GM18858 (cell line): ENCODE measurements at regions not wholly inside any gene's neighbourhood (a gene's known extent, or its start where the extent isn't known, plus 50 kb on each side); places are given as distances from the start of the nearest gene placed in this dataset.

Experiments
- ATAC-seq: cut with Tn5 transposase; IDR thresholded peaks from one replicate; pipeline ENCODE4 v1.9.1; 2021; ENCODE audit not compliant: unreplicated experiment

DNA sequence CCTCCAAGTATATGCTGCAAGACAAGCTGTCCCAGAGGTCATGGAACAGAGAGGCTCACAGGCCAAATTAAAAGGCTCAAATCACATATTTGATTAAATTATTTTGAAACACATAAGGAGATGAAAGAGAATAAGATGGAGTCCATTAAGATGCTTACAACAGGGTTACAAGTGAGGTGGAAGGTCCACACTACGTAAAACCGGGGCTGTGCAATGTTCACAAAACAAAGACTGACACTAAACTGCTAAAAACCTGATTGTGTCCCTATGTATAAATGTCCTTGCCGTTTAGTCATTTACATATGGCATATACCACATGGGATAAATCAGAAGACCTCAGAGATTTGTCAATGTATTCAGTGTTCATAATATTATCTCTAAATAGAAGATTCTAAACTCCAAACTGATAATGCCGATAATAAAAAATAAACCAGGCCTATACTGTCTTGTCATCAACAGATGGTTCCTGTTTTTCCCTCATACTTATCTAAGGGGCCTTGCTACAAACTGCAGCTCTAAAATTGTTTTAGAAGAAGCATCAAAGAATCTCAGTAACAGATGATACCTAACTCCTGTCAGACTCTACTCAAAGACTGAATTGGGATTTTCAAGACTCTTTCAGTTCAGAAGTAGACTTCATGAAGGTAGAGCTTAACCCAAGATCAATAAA is 51.8 kb upstream of the RIPOR2 start:
- no peak for ATAC-seq

DNA sequence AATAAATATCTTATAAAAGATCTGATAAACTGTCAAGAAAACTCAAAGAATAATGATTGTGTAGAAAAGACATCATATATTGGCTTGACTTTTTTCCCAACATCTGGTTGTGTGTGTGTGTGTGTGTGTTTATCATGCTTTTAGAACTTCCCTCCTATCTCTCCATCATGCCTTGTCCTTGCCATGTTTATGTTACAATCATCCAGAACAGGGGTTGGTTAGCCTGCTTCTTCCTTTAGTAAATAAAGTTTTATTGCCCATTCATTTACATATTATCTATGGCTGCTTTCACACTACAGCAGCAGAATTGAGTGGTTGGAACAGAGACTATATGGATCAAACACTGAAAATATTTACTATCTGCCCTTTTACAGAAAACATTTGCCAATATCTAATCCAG is 52.8 kb upstream of the RIPOR2 start:
- no peak for ATAC-seq

DNA sequence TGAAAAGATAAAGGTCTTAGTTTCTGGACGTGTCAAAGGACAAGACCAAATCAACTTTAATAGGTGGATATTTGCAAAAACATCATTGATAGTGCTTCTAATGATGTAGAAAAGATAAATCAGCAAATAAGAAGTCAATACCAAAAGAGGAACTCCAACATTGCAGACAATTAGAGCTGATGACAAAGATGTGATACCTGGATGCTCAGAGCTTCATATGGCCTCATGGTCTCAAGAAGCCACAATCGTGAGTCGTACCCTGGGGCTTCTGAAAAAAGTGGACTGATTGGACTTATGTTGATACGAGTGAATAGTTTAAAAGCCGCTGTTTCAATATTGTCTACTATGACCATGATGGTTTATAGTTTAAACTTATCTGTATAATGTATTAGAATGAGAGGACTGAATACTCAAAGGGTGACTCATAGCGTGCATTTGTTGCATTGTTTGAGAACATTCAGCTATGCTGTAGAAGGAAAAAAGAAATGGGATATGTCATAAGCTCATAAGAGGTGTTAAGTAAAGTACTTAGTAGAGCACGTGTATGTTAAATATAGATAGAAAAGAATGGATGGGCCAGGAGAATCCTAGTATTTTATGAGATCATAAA is 54.6 kb upstream of the RIPOR2 start:
- ATAC-seq: no peak

DNA sequence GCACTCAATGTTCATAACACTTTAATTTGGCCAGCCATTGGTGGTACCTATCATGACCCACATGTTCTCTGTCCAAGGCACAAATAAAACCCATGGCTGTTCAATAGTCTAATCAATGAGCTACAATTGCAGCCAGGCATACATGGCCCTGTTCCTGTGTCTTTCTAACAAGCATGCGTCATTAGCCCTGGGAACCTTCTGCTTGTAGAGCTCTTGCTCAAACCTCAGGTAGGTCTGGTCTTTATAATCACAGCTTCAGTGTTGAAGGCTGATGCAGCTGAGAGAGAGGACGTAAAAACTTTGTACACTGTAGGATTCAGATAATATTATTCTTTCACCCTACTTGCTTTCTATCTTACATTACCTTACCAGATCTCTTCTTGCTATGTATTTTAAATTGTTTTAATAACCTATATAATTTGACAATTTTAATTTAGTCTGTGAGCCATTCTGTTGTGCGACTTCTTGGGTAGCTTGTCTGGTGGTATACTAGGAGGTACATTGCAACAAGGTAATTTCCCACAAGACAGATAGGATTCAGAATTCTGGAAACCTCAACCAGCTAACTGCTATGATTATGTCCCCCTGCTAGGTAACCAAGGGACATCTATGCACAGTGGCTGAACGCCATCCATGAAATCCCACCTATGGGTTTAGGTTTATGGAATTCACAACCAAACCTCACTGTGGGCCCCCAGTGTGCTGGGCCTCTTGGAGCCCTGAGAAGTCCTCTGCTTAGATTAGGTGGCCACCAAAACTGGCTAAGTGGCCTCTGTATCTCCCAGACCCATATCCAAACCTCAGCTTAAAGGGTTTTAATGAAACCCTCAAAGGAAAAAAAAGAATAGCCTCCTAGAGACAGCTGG is 55.4 kb upstream of the RIPOR2 start:
- ATAC-seq: no peak

DNA sequence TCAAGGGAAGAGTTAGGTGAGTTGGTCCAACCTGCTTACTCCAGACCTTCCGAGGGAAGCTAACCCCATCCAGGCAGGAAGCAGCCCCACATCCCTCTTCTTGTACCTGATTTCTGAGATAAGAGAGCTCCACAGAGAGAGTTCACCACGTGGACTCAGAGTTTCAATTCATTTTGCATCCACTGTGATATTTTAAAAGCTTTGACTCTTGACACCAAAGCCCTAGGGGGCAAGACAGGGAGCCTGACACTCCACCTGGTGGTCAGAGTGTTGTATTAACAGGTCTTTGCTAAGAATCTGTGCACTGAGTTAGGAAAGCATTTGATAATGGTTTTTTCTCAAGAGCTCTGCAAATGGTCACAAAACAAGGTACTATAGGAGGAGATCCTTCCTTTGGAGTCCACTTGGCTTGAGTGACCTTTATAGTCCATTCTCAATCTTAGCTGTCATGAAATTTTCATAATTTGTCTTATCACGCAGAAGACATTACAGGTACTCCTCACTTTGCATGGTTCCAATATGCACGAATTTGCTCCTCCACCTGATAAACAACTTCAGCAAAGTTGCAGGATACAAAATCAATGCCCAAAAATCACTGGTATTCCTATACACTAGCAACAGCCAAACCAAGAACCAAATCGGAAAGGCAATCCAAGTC is 56.2 kb upstream of the RIPOR2 start:
- ATAC-seq: peak; percentile 91

DNA sequence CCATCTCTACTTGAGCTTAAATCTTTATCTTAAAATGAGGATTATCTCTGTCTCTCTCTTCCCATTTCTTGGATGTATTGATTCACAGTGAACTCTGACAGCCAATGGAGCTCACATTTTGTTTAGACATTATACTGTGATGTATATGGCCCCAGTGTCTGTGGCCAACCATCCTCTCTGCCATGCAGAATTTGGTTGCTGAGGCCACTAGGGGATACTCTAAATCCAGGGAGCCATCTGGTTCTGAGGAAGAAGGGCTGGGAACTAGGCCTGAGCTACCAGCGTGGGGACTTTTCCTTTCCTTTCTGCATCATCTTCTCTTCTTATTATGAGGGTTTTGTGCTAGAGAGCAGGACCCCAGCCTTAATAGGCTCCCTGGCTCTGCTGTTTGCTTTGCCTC is 59.1 kb upstream of the RIPOR2 start:
- ATAC-seq: no peak

DNA sequence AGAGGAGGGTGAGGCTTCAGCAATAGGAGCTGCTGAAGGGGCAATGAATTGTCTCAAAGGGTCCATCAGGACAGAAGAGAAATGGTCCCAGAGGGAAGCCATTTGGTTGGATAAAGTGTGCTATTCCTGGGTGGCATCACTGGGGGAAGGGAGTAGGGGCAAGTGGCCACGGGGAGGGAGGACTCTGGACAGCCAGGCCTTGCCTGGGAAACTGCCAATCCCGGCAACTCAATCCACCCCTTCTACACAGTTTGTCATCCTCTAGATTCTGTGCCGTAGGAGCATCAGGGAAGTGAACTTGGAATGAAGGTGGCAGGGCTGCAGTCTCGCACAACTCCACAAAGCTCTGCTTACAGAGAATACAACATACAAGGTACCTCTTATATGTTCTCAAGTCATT is 59.5 kb upstream of the RIPOR2 start:
- ATAC-seq: no peak

DNA sequence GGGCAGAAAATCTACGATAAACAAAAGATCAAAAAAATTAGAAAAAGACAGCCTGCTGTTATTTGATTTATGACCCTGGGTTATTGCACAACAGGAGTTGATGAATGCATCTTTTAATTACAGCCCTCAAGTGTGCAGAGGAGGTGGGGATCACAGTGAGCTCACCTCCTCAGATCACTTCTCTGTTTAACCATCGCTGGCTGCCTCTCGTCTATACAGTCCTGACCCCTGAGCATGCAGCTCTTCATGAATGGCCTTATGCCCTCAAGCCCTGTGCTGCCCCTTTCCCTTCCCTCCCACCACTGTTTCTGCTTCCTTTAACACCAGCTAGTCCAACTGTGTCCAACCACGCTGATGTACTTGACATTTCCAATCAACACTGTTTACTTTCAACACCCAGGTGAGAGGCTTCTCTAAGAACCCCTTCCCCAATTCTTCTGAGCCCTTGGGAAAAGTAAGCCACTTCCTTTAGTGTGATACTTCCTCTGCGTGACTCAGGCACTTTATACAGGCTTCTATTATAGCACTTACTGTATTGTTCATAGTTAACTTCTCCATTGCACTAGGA is 60.6 kb upstream of the RIPOR2 start:
- no peak for ATAC-seq

DNA sequence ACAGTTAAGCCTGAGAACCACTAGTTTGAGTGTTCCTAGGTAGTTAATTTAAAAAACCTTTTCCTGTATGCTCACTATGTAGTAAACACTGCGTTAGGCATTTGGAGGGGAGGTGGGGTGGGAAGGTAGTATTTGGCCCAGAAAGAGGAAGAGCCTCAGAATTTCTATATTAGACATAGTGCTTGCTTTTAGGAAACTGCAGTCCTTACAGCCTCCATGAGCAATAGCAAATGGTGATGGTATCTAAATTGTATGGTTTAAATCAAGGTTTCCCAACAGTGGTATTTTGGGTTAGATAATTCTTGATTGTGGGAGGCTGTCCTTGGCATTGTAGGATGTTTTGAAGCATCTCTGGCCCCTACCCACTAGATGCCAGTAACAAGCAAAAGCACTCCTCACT is 61.5 kb upstream of the RIPOR2 start:
- ATAC-seq: no peak

DNA sequence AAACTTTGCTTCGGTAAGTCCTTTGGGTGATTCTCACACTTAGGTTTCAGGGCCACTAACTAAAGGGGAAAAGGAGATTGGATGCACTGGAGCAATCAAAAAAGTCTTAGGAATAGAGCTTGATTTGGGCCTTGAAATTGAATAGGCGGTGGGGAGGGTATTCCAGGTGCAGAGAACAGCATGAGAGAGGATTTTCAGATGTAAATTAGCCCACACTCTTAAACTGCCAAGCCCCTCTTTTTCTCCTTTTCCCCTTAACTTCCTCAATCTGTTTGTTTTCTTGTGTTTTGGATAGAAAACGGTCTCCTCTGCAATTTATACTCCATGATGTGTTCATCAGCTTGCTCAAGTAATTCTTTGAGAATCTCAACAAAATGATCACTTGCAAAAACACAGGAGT is 62.1 kb upstream of the RIPOR2 start:
- no peak for ATAC-seq

DNA sequence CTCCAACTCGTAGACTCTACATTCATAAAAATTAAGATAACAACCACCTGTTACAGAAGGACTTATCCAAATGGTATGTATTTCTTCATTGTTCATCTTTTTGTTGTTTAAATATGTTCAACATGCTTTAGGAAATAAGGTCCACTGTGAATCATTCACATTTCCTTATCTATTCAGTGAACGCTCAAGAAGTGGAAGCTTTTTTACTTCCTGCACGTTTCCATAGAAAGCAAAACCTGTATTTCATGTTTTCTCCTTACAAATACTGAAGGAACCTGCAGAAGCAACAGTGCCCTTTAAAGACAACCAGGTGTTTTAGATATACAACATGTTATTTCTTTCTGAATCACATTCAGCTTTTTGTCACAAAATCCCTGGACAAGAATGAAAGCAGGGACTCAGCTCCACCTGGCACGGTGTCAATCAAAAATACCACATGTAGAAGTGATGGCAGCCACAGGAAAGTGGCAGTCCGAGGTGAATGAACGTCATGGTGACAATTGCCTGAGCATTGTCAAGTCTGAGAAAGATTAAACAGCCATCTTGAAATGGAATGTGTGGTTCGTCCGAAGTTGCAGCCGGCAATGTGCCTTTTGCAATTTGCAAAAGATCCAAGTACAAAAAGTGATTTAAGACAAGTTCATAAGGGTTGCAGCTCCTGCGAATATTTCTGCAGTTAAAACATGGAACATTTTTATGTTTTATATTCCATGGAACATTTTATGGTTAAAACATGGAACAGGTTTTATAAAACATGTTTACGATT is 66.7 kb upstream of the RIPOR2 start:
- ATAC-seq: no peak

DNA sequence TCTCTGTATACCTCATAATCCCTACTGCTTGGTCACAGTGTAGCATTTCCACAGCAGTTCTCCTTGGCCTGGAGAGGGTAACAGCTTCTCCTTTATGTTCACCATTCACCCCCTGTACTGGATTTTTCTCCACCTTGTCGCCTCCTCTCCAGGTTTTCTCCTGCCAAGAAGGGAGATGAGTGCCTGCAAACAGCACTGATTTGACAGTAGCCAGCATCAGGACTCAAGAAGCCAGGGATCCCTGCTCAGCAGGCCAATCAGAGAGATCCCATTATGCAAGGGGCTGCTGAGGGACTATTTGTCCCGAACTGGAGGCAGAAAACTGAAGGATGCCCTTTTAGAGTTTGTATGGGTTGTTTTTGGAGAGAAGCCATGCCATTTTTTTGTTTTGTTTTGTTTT is 68.6 kb upstream of the RIPOR2 start:
- ATAC-seq: no peak

DNA sequence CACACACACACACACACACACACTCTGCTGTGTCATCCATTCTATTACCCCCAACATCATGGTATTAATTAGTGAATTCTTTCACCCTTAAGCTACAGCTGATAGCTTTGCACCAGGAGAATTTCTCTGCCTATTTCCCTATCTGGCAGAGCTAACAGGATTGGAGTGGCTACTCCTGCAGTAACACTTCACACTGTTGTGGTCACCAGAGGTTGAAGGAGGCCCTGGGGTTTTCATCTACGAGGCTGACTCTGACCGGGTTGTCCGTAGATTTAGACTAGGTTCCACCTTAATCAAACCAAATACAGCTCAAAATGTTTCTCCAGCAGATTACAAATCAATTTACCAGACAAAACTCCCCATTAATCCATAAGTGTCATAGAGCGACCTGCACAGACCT is 69.2 kb upstream of the RIPOR2 start:
- no peak for ATAC-seq

DNA sequence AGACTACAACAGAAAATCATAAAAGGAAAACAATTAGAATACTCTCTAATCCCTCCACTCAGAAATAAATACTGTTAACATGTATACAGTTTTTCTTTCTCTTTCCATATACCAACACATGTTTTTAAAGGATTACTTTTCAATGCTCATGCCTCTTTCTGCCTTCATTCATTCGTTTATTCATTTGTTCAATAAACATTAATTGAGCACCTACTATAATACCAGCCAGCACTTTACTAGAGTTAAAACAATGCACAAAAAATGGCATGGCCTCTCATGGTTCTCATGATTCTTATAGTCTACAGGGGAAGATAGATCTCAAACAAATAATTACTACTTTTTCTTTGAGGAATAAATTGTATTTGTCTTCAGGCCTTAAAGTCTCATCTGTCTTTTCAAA is 70.3 kb upstream of the RIPOR2 start:
- no peak for ATAC-seq

DNA sequence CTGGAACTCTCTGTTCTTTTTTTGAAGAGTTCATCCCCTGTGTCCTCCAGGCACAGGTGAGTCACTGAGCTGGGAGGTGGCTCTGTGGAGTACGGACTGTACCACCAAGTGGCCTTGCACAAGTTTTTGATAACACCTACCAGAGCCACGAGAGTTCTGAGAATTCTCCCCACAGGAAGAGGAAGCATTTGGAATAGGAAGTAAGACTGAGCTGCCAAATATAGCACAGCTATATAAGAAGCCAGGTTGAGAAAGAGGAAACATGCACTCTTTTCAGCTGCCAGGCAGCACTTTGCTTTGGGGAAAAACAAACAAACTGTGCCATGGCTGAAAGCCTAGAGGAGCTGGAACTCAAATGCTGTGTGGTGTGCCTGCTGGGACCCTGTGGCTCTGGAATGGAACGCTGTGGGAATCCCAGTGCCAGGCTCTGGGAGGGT is 70.8 kb upstream of the RIPOR2 start:
- ATAC-seq: no peak

DNA sequence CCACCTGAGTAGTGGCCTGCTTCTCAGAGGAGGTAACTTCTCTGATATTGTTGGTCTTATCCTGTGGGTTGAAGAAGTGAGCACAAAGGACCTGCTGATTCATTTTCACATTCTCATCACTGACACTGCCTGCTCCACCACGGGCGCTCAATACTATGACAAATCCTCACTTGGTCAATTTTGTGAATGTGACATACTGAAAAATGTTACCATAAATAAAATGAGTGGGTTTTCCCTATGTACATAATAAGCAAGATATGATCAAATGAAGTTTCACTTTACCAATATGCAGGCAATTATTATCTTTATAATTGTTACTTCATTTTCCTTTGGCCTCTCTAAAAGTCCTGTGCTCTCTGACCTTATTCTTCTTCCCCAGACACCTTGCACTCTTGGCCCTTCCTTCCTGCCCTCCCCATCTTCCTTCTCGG is 71.5 kb upstream of the RIPOR2 start:
- ATAC-seq: peak; percentile 79

DNA sequence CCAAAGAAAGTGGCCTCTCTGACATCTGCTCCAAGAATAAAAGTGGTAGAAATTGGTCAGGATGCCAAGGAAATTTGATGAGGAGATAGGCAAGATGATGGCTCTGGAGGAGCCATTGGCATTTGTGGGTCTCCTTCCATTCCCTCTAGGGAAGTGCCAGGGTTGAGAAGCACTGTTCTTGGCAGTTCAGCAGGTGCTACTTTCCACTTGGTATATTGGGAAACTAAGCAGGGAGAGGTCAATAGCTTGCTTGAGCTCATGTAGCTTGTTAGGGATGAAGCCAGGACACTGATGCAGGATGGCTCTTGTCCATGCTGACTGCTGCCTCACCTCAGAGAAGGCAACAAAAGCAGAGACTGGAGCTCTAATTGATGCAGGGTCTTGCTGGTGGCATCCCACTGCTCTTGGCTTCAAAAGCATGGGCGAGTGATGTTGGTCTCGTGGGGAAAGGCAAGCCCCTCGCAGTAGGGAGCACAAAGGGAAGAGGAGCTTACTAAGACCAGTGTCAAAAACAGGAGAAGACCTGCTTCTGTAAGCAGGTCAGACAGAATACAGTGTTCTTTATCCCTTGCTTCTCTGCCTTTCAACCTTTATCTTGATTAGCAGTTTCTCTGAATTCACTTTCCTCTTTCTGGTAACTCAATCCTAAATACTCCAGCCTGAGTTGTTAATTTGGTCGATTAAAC is 73.1 kb upstream of the RIPOR2 start:
- ATAC-seq: no peak

DNA sequence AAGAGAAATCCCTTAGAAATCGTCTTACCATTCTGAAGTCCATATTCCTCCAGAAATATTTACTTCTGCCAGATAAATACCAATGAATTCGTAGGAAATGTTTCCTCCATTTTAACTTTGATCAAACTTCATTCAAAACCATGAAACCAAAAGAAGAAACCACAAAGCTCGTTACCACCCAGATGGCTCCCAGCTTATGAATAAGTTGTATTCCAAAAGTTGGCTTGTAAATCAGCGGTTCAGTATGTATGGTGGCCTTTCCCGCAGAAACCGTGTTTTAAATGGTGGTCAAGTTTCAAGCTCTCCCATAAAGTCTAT is 73.6 kb upstream of the RIPOR2 start:
- no peak for ATAC-seq

DNA sequence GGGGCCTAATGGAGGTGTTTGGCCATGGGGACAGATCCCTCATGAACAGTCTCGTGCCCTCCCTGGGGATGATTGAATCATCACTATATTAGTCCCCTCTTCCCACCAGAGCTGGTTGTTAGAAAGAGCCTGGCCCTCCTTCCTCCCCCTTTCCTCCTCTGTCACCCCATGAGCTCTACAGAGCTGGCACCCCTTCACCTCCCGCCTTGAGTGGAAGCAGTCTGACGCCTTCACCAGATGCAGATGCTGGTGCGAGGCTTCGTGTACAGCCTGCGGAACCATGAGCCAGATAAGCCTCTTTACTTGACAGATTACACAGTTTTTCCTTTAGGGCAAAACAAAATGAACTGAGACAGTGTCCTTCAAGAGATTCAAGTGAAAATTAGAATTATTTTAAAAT is 74.4 kb upstream of the RIPOR2 start:
- ATAC-seq: no peak
